HuH-7 (cell line): ENCODE measurements at regions not wholly inside any gene's neighbourhood (a gene's known extent, or its start where the extent isn't known, plus 50 kb on each side); places are given as distances from the start of the nearest gene placed in this dataset.
"Not testable (repeated sequence)": the region's sequence is repeated elsewhere in the genome, so short reads cannot be mapped to it uniquely, and the experiment has no call there.

Experiments
- DNase-seq: peaks from one replicate; pipeline ENCODE4 v3.0.0; 2011; ENCODE audit warnings: low spot score

DNA sequence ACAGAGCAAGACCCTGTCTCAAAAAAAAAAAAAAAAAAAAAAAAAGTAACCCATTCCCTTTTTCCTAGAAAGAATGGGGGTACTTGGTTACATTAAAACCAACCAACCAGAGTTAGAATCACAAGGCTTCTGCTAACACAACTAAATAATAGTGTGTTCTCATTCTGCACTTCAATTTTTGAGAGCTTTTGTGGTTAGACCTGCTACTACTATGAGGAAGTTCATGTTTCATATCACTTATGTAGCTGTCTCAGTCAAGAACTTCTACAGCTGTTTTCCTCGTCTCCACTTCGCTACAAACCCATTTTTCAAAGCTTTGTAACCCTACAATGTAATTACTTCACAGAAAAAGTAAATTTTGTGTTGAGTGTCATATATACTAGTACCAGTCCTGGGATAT is 58.3 kb downstream of the PDHA2 start:
- no peak for DNase-seq

DNA sequence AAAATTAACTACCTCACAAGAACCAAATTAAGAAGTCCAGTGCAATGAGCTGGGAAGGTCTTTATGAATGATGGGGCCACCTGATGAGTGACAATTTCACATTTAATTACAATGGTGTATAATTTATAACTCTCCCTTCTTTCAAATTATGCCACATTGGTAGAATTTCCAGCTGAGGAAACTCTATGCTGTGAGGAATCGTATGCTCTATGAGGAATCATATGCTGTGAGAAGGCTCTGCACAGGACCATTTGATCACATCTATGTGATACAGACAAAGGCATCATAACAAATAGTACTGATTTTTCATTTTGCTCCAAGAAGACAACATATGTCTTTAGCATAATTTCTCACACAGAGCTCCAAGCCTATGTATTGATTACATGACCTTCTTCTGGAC is 69.3 kb downstream of the PDHA2 start:
- no peak for DNase-seq

DNA sequence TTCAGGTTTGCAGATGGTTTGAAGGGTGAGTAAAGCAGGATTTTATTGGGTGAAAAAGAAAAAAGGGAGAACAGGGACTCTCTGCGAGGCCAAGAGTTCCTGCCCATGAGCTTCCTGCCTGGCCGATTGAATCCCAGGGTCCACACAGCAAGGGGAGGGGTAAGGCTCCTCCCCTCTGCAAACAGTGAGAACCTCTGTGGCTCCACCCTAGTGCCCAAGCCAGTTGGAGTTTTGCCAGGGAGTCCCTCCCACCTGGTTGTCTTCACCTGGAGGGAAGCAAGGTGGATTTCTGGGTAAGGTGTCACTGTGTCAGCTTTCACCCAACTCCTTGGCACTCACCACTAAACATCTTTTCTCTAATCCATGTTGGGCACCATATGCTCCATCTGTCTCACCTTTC is 70.9 kb downstream of the PDHA2 start:
- no peak for DNase-seq

DNA sequence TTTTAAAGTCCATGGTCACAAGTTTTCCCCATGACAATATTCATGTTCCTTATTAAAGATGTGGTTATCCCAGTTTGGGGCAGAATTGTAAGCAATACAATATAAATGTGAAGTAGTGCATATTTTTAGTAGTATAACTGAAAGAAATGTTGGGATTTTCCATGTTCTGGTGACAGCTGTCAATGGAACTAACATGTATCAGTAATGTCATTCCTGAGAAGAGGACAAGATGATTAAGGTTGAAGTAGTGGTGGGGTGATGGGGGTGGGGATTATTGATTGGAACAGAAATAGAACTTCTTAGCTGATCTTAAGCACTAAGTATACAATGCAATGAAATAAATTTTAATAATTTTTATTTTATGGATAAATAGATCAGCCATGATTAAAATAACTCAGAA is 81.6 kb downstream of the PDHA2 start:
- no peak for DNase-seq

DNA sequence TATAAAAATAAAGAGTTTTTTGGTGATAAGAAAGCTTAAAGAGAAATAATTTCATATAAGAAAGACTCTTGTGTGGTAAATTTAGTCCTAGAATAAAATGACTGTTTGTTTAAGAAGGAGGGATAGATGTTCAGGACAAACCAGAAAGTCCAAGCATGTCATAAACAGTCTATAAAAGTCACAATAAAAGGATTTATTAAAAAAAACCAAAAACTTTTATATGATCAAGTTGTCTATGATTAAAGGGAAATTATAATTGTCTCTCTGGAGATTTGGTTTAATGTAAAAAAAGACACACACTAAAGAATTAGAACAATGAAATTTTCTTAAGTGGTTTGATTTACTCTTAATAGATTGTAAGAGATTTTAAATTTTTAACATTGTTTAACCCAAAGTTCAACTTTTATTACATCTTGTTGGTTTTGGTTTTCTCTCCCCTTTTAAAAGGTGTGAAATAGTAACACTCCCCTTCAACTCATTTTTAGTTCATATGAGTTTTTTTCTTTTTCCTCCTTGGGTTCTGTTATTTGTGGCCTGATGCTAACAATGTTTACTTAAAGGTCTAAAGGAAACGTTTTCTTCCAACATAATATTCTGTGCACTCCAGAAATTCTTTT is 89.7 kb downstream of the PDHA2 start:
- DNase-seq: no peak

DNA sequence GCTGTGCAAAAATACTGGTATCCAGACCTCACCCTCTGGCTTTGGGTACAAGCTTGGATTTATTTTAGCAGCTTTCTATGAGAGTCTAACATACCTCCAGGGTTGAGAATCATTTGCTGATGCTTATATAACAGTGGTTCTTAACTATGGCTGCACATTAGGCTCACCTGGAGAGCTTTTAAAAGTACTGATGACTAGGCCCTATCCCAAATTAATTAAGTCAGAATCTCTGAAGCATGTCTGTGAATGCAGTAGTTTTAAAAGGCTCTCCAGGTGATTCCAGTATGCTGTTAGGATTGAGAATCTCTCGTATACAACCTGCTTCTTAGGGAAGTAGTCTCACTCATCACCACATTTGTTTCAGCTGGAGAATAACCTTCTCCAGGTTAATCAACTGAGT is 99.2 kb downstream of the PDHA2 start:
- no peak for DNase-seq

DNA sequence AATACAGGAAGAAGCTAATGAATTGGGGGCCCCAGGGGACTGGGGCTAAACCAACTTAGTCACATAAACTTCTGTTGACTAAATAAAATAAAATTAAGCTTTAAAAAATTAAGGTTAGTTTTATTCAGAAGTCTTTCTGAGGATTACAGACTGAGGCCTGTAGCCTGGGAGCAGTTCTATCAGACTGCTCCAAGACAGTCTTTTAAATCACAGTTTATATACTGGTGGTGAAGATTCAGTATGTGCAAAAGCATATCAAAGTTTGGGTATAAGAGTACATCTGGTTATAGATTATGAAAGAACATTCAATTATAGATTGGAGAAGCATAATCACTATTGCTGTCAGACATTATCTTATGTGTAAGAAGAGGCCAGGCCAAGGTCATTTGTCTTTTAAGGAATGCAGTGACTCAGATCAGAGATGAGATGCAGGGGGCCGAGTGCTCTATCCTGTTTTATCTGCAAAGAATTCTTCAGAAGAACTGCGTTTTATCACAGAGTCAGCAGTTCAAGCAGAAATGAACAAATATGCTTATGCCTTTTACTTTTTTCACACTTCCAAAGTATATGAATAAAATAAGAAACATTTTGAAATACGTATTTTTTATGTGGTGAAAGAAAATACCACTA is 109.4 kb downstream of the PDHA2 start:
- DNase-seq: no peak

DNA sequence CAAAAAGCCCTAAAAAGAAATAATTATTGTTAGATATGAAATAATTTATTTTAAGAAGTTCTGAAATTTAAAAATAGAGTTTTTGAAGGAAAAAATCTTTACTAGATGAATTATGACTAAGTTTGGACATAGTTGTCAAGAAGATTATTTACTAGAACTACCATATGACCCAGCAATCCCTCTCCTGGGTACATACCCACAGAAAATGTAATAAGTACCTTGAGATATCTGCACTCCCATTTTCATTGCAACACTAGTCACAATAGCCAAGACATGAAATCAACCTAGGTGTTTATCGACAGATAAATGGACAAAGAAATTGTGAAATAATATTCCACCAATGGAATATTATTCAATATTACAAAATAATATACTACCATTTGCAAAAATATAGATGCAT is 109.9 kb downstream of the PDHA2 start:
- DNase-seq: no peak

DNA sequence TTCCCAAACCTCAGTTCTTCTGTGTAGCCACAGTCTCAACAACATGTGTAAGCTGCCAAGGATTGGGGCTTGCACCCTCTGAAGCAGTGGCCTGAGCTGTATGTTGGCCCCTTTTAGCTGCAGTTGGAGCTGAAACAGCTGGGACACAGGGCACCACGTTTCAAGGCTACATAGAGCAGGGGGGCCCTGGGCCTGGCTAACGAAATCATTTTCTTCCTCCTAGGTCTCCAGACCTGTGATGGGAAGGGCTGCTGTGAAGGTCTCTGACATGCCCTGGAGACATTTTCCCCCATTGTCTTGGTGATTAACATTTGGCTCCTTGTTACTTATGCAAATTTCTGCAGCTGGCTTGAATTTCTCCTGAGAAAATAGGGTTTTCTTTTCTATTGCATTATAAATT is 112.6 kb downstream of the PDHA2 start:
- not testable (repeated sequence) for DNase-seq

DNA sequence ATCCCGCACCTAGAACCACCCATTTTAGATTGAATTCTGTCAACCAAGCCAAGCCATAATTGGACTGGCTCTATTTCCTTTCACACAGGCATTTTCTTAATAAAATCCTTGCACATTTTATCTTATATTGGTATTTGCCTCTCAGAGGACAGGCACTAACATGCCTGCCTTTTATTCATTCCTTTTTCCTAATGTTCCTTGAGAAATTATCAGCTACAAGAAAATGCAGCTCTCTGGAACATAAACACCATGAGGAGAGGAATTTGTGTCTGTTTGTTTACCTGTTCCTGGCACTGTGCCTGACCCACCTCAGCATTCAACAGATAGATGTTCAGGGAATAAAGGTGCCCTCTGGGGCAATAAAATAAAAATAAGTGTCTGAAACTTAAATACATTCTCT is 116.2 kb downstream of the PDHA2 start:
- DNase-seq: no peak

DNA sequence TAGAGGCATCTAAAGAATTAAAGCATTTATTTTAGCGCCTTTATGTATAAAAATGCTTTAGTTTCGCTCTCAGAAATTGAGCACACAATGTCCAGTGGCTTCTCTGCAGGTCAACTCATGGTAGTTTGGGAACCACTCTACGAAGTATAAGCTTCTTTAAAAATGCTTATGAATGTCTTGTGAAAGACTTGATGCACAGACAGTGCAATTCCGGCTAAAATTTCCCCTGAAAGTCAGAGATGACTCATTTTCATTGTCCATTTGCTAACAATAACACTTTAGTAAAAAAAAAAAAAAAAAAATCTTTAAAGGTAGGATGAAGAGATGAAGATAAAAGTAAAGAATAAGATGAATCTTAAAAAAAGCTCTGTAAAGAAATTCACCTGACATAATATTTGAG is 117.2 kb downstream of the PDHA2 start:
- DNase-seq: no peak

DNA sequence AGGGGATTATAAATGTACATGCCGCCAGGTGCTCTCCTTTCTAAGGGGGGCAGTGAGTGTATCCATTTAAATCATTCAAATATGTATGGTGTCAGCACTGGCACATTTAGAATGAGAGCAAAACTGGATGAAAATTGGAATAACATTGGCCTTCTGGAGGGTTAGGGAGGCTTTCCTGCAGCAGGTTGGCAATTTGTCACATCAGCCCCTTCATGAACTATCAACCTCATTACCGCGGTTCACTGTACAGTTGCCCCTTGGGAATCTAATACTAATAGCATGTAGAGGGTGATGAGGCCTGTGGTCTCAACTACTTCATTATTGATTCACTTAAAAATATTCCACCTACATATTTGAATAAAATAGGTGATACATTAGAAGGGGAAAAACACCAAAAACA is 117.9 kb downstream of the PDHA2 start:
- no peak for DNase-seq

DNA sequence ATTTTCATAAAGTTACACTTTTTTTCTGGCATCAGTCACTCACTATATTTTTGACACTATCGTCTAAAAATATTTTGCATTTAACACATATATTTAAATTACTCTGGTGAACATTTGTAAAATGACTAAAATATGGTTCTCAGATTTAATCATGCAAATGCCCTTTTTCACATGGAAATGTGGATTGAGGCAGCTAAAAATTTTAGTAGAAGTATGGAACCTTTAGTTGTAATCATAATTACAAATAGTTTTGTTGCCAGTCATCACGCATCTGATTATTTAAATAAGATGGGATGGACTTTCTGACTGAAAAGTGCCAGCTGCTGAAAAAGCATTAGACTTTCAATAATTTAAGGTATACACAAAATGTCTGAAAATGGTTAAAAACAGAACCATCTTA is 119.3 kb downstream of the PDHA2 start:
- no peak for DNase-seq

DNA sequence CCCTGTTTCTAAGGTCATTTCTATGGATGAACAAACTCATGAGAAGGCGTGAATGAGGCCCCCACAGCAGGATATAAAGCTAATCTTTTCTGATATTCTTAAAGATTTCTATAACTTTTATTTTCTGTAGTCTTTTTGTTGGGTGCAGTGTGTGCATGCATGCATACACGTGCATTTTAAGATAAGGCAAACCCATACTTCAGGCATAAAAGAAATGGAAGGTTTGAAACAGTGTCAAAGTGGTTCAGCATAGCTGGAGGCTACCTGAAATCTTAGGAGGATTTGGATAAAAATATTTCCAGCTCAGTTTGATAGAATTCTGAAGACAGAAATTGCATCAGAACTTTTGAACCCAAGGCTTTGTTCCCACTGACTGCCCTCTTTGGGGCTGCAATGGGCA is 119.7 kb downstream of the PDHA2 start:
- no peak for DNase-seq

DNA sequence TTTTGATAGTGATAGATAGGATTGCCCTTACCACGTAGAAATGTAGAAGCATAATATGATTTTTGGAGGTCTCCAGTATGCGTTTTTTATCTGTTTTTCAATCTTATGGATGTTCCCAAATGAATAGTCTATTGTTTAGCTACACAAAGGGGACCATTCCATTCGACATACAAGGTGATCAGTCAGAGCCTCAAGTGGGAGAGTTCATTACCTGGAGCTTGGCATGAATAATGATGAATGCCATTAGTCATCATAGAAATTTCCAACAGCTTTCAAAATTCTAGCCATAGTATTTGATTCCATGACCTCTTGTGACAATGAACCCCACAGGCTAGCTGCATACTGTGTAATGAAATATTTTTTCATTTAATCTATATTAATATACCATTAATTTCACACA is 123.6 kb downstream of the PDHA2 start:
- DNase-seq: no peak

DNA sequence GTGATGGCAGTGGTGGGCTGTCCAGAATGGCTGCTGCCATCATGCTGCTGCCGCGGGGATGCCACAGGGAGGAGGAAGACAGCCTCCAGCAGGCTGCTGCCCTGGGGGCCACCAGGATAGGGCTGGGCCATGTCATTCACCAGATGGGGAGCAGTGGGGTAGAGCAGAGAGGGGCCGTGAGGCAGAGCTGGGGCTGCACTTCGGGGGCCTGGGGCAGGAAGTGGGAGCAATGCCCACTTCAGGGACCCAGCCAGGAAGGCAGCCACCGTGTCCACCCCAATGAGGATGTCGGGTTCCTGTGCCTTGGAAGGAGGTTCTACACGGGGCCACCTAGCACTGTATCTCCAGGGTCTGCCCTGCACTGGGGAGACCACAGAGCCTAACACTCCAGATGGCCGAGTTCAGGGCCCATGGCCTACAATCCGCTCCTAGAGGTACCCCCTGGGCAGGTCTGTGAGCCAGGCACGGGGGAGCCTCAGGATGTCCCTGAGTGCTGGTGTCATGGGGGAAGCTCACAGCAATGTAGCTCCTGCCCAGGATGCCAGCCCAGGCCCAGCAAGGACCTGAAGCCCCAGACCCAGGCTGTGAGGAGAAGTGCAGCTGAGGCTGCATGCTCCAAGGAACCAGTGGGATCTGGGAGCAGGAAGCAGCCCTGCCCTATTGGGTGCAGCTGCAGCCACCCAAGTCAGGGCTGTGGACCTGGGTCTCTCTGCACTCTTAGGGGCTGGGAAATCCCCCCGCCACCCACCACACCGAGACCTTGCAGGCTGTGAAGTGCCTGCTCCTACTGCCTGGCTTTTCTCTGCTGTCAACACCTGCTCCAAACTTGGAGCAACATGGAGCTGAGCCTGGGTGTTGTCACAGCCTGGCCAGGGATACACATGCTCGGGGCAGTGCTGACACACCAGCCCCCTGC is 140.3 kb downstream of the PDHA2 start:
- no peak for DNase-seq

DNA sequence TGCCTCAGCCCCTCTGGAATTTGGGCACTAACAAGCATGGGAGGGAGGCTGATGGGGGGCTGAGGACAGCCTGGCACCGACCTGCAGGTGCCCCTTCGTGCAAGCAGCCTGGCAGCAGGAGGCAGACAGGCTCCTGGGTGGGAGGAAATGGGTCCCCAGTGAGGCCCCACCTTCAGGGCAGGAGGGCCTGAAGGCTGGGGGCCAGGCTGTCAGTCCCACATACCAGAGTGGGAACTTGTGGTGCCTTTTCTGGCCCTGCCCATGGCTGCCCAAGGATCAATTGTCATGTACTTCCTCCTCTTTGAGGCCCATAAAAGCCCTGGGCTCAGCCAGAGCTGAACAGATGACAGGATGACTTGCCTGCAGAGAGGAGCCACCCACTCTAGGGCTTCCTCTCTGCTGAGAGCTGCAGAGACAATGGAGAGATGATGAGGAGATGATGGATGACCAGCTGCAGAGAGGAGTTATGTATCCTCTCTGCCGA is 141.0 kb downstream of the PDHA2 start:
- DNase-seq: no peak

DNA sequence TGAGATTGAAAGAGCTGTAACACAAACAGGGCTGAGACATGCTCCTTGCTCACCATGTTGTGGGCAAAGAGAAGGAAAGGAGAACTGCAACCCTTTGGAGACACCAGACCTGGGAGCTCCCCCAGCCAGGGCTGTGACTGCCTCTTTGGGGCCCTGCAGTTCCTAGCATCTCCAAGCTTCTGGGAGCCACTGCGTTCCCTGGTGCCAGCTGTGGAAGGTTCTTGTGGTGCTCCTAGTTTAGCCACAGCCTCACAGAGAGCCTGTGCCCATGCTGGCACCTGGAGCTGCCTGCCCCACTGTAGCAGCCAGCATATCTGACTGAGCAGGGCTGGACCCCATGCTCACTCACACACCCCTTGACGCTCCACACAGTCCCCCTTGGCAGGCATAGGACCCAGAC is 141.7 kb downstream of the PDHA2 start:
- no peak for DNase-seq

DNA sequence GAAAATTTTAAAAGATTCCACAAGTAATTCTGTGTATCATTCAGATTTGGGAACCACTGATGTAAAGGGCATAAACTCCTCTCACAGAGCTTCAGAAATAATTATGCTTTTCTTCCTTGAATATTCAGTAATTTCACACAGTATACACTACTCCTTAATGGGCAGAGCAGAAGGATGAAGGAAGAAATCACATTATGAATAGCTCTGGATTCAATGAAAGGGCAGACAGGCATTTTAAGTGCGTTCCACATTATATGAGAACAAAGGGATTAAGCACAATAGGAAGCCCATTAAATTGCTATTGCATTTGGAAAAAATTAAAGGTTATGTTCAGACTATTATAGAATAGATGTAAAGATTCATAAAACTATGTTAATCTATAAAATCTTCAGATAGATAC is 142.6 kb downstream of the PDHA2 start:
- DNase-seq: no peak

DNA sequence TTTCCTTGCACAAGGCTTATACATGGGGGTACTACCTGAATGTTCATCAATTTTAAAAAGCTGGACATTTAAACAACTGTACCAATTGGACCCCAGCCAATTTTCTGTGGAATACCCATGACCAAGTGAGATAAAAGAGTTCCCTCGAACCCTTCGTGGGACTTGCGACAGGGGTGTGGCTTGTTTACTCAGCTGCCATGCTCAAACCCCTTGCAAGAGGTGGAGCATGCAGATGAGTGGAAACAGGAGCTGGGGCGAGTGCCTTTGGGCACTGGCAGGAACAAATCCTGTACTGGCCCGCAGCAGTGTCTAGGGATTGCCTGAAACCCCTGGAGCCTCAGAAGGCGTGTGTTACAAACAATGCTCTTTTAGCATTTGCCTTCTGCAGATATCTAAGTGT is 144.2 kb downstream of the PDHA2 start:
- DNase-seq: no peak

DNA sequence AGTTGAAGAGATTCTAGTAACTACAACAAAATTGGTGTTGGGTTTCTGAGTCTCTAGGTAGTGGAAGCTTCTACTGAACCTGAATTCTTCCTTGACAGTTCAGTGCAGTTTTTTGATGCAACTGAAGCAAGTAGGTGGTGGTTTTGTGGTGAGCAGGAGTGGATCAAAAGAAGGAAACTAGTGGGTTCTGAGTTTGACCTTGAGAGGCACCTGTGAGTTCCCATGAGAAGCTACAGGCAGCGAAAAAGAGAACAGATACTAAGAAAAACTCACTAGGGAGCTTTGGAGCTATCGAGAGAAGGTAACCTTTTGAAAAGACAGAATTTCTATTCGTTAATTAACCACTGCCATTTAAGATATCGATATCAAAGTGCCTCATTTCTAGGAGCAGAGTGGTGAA is 145.2 kb downstream of the PDHA2 start:
- DNase-seq: no peak

DNA sequence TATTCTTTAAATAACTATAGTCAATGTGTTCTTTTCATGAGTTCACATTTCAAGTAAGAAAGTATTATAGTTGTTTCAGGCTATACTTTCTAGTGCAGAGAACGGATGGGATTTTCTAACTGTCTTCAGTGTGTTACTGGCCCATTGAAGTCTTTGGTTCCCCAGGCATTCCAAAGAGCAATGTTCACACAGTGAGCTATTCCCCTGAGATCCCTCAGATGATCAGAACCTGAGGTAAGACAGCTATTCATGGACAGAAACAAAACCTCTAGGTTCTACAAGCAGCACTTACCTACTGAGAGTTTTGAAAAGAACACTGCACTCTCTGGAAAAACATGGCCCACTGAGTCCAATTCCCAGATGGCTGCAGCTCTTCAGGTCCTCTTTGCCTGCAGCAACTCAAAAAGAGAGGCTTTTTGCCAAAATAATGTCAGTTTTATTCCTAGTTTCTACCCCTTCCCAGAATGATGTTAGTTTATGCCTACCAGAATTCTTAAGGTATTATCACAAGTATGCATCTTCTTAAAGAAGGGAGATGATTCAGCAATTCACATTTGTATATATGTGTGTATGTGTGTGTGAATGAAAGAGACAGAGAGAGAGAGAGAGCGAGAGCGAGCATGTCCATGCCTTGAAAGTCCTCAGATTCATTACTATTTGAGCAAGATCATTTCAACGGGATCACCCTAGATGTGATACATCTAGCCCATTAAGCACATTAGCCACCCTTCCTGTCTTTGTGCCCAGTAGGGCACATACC is 146.1 kb downstream of the PDHA2 start:
- no peak for DNase-seq

DNA sequence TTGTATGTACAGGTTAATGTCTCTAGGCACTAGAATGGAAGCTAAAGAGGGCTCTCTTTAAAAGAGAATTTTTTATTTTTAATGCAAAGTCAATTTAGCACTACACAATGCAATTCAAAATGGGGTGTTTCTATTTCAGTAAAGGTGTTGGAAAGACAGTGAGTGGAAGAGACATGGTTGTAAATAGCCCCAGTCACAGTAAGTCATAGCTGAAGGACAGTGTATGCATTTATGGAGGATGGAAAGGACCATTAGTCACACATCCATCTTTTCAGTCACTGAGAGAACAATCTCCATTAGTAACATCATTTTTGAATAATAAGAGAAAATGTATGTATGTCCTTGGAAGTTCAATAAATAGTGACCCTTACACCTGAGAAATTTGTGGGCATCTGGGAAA is 148.0 kb downstream of the PDHA2 start:
- DNase-seq: no peak
